HUES64 (cell line): ENCODE measurements at regions not wholly inside any gene's neighbourhood (a gene's known extent, or its start where the extent isn't known, plus 50 kb on each side); places are given as distances from the start of the nearest gene placed in this dataset.

ENCODE experiments used
- H3K27ac ChIP-seq: 2 replicates; pipeline ENCODE4 v1.7.0; 2013; ENCODE audit warnings: low read depth, low read length, inconsistent platforms
- H3K27me3 ChIP-seq: 2 replicates; pipeline ENCODE4 v1.6.1; 2013; ENCODE audit warnings: mild to moderate bottlenecking, low read length; ENCODE audit not compliant: insufficient read depth
- H3K36me3 ChIP-seq: 2 replicates; pipeline ENCODE4 v1.6.1; 2013; ENCODE audit warnings: mild to moderate bottlenecking, low read length; ENCODE audit not compliant: insufficient read depth
- H3K4me1 ChIP-seq: 2 replicates; pipeline ENCODE4 v1.6.1; 2013; ENCODE audit warnings: mild to moderate bottlenecking, low read length, moderate library complexity; ENCODE audit not compliant: insufficient read depth
- H3K4me3 ChIP-seq: 2 replicates; pipeline ENCODE4 v1.5.1; 2013; ENCODE audit warnings: mild to moderate bottlenecking, low read length, moderate library complexity
- H3K9ac ChIP-seq: 2 replicates; pipeline ENCODE4 v1.6.1; 2013; ENCODE audit warnings: mild to moderate bottlenecking, low read depth, low read length
- H3K9me3 ChIP-seq: 2 replicates; pipeline ENCODE4 v1.6.1; 2013; ENCODE audit warnings: low read depth, low read length; ENCODE audit not compliant: insufficient read depth
- WGBS: fragments of 150-250, 120-280 bp; methylation state at CpG from one replicate; pipeline ENCODE4 v1.1.7; 2013; ENCODE audit warnings: missing lambda C conversion rate; 5-methylcytosine and 5-hydroxymethylcytosine counted together

- no peaks in the 10 kb centered on the region for H3K9me3 ChIP-seq
- WGBS, result 94% methylated on average over 1 of the region's 4 CpGs
Observed at GRCh38 chr14:97031530-97031929, 234.3 kb downstream of the VRK1 start.

GRCh38 chr14:97033556-97034081, 236.4 kb downstream of the VRK1 start:
- peaks cover 13% of the 10 kb centered on the region for H3K4me1 ChIP-seq
- H3K9ac ChIP-seq, result peak overlapping the region; percentile 14; the same call in 1 of the 2 replicates
- no peaks in the 10 kb centered on the region for H3K9me3 ChIP-seq
- H3K4me3 ChIP-seq, result peak overlapping the region; percentile 48
- H3K36me3 ChIP-seq, result no peaks in the 10 kb centered on the region
- H3K27me3 ChIP-seq, result peaks cover 31% of the 10 kb centered on the region
- WGBS, result 27% methylated on average over 32 of the region's 32 CpGs
- H3K27ac ChIP-seq, result no peak overlapping the region

More at GRCh38 chr14:97031530-97031929, 234.3 kb downstream of the VRK1 start:
- H3K27me3 ChIP-seq, result peaks cover 31% of the 10 kb centered on the region
- no peak overlapping the region for H3K27ac ChIP-seq
- peaks cover 25% of the 10 kb centered on the region for H3K4me1 ChIP-seq
- H3K9ac ChIP-seq, result no peak overlapping the region
- no peaks in the 10 kb centered on the region for H3K36me3 ChIP-seq
- no peak overlapping the region for H3K4me3 ChIP-seq

- 86% methylated on average over 15 of the region's 16 CpGs for WGBS
- Histone ChIP-seq H3K27ac (no peak overlapping the region), H3K9ac (no peak overlapping the region), H3K4me1 (peaks cover 13% of the 10 kb centered on the region), H3K9me3 (peaks cover 9% of the 10 kb centered on the region), H3K27me3 (peaks cover 31% of the 10 kb centered on the region), H3K4me3 (no peak overlapping the region), H3K36me3 (no peaks in the 10 kb centered on the region)
Observed at GRCh38 chr14:97036086-97036852, 239.1 kb downstream of the VRK1 start.

GRCh38 chr14:97039717-97040363, 242.7 kb downstream of the VRK1 start:
- Histone ChIP-seq H3K27me3 (no peaks in the 10 kb centered on the region), H3K9me3 (peaks cover 9% of the 10 kb centered on the region), H3K27ac (no peak overlapping the region), H3K9ac (no peak overlapping the region), H3K4me1 (peaks cover 13% of the 10 kb centered on the region), H3K36me3 (no peaks in the 10 kb centered on the region), H3K4me3 (no peak overlapping the region)
- WGBS, result 90% methylated on average over 1 of the region's 1 CpG

- H3K27me3 ChIP-seq, result no peaks in the 10 kb centered on the region
- H3K4me1 ChIP-seq, result no peaks in the 10 kb centered on the region
- H3K36me3 ChIP-seq, result no peaks in the 10 kb centered on the region
- 96% methylated on average over 7 of the region's 7 CpGs for WGBS
- no peak overlapping the region for H3K27ac ChIP-seq
- H3K9me3 ChIP-seq, result no peaks in the 10 kb centered on the region
- no peak overlapping the region for H3K4me3 ChIP-seq
- no peak overlapping the region for H3K9ac ChIP-seq
Observed at GRCh38 chr14:97046967-97047366, 249.8 kb downstream of the VRK1 start.

- H3K36me3 ChIP-seq, result no peaks in the 10 kb centered on the region
- no peak overlapping the region for H3K27ac ChIP-seq
- H3K9me3 ChIP-seq, result no peaks in the 10 kb centered on the region
- no peak overlapping the region for H3K4me3 ChIP-seq
- H3K27me3 ChIP-seq, result no peaks in the 10 kb centered on the region
- H3K9ac ChIP-seq, result no peak overlapping the region
- H3K4me1 ChIP-seq, result 0 out of 2 replicates have a peak, but pooled peaks cover 3% of the 10 kb centered on the region
Observed at GRCh38 chr14:97052001-97052400, 254.8 kb downstream of the VRK1 start.

GRCh38 chr14:97053941-97054340, 256.8 kb downstream of the VRK1 start:
- no peaks in the 10 kb centered on the region for H3K36me3 ChIP-seq
- H3K4me1 ChIP-seq, result 0 out of 2 replicates have a peak, but pooled peaks cover 3% of the 10 kb centered on the region
- H3K9me3 ChIP-seq, result no peaks in the 10 kb centered on the region
- no peaks in the 10 kb centered on the region for H3K27me3 ChIP-seq
- H3K4me3 ChIP-seq, result no peak overlapping the region
- H3K27ac ChIP-seq, result no peak overlapping the region
- 90% methylated on average over 9 of the region's 9 CpGs for WGBS
- no peak overlapping the region for H3K9ac ChIP-seq

GRCh38 chr14:97055355-97055754, 258.2 kb downstream of the VRK1 start:
- no peak overlapping the region for H3K9ac ChIP-seq
- H3K27ac ChIP-seq, result no peak overlapping the region
- WGBS, result 86% methylated on average over 9 of the region's 9 CpGs
- no peak overlapping the region for H3K4me3 ChIP-seq
- H3K4me1 ChIP-seq, result 0 out of 2 replicates have a peak, but pooled peaks cover 3% of the 10 kb centered on the region
- H3K9me3 ChIP-seq, result no peaks in the 10 kb centered on the region
- H3K27me3 ChIP-seq, result no peaks in the 10 kb centered on the region
- no peaks in the 10 kb centered on the region for H3K36me3 ChIP-seq

- H3K9me3 ChIP-seq, result no peaks in the 10 kb centered on the region
- no peaks in the 10 kb centered on the region for H3K27me3 ChIP-seq
- WGBS, result 81% methylated on average over 6 of the region's 6 CpGs
- no peaks in the 10 kb centered on the region for H3K36me3 ChIP-seq
- H3K4me1 ChIP-seq, result 0 out of 2 replicates have a peak, but pooled peaks cover 3% of the 10 kb centered on the region
- no peak overlapping the region for H3K4me3 ChIP-seq
- H3K9ac ChIP-seq, result no peak overlapping the region
- no peak overlapping the region for H3K27ac ChIP-seq
Observed at GRCh38 chr14:97056086-97056485, 258.9 kb downstream of the VRK1 start.

GRCh38 chr14:97057238-97058073, 260.3 kb downstream of the VRK1 start:
- Histone ChIP-seq H3K4me3 (no peak overlapping the region), H3K27me3 (no peaks in the 10 kb centered on the region), H3K36me3 (no peaks in the 10 kb centered on the region), H3K4me1 (0 out of 2 replicates have a peak, but pooled peaks cover 3% of the 10 kb centered on the region), H3K27ac (no peak overlapping the region), H3K9ac (no peak overlapping the region), H3K9me3 (no peaks in the 10 kb centered on the region)
- WGBS, result 94% methylated on average over 16 of the region's 16 CpGs
